ENCODE measurements at regions not wholly inside any gene's neighbourhood (a gene's known extent, or its start where the extent isn't known, plus 50 kb on each side); places are given as distances from the start of the nearest gene placed in this dataset.

GRCh38 chr13:32877491-32877890, 138.7 kb upstream of the KL start:
- intact Hi-C loops (cut with micrococcal nuclease; ENCODE audit: unreplicated experiment), result no loop called here
- H3K79me2 ChIP-seq (ENCODE audit: low read depth), result no peaks in the 10 kb centered on the region
- no peak for DNase-seq
- no peak for TF ChIP-seq EZH2 (IDR thresholded peaks at IDR 0.05; ENCODE audit: low read depth)
- TF ChIP-seq, protein P1, sequence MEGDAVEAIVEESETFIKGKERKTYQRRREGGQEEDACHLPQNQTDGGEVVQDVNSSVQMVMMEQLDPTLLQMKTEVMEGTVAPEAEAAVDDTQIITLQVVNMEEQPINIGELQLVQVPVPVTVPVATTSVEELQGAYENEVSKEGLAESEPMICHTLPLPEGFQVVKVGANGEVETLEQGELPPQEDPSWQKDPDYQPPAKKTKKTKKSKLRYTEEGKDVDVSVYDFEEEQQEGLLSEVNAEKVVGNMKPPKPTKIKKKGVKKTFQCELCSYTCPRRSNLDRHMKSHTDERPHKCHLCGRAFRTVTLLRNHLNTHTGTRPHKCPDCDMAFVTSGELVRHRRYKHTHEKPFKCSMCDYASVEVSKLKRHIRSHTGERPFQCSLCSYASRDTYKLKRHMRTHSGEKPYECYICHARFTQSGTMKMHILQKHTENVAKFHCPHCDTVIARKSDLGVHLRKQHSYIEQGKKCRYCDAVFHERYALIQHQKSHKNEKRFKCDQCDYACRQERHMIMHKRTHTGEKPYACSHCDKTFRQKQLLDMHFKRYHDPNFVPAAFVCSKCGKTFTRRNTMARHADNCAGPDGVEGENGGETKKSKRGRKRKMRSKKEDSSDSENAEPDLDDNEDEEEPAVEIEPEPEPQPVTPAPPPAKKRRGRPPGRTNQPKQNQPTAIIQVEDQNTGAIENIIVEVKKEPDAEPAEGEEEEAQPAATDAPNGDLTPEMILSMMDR (conservative IDR thresholded peaks at IDR 0.05), result no peak
- H4K20me1 ChIP-seq (ENCODE audit: insufficient read depth), result no peaks in the 10 kb centered on the region
- no TSS peak for BruUV-seq (replicated peaks)
- no peaks in the 10 kb centered on the region for H3K27me3 ChIP-seq (ENCODE audit: insufficient read depth, low read depth)
- peak overlapping the region; percentile 5; the same call in 1 of the 2 replicates for H3K4me2 ChIP-seq
- H3K4me3 ChIP-seq, result no peak overlapping the region
- CTCF ChIA-PET, result no interaction called here
- H3F3A ChIP-seq (ENCODE audit: insufficient read depth, low read depth), result peaks cover 17% of the 10 kb centered on the region
- peaks cover 19% of the 10 kb centered on the region for H3K4me1 ChIP-seq (replicated peaks; ENCODE audit: insufficient read depth)
- no peaks in the 10 kb centered on the region for H3K9me2 ChIP-seq (ENCODE audit: insufficient read depth)
- peak overlapping the region; percentile 79 for H3K27ac ChIP-seq
- POLR2A ChIA-PET (ENCODE audit: unreplicated experiment), result no interaction called here
- H3K9me3 ChIP-seq (ENCODE audit: insufficient read depth, low read depth), result peaks cover 5% of the 10 kb centered on the region; the same call in 1 of the 2 replicates
- no peak overlapping the region for H2AFZ ChIP-seq
- no peaks in the 10 kb centered on the region for H3K36me3 ChIP-seq (ENCODE audit: low read depth)

DNA sequence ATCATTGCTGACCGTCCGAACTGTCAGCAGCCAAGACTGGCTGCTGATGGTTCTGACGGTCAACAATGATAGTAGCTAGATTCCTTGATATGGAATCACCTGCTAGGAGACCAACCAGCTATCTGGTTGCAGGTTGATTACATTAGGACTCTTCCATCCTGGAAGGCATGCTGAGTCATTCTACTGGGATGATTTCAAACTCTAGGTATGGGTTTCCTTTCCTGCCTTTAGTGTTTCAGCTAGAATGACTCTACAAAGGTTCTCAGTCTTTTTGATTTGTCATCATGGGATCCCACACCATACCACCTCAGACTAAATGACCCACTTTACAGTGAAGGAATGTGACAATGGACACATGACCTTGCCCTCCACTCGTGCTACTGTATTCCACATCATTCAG, 138.1 kb upstream of the KL start:
- peak in 1 of 2 experiments; percentile 67 for DNase-seq
- Histone ChIP-seq H3K9me3 (ENCODE audit: insufficient read depth, low read depth) (peaks cover 5% of the 10 kb centered on the region; the same call in 1 of the 2 replicates), H3K4me2 (peak overlapping the region; percentile 8; the same call in 1 of the 2 replicates), H3K4me1 (replicated peaks; ENCODE audit: insufficient read depth) (peaks cover 19% of the 10 kb centered on the region), H2AFZ (no peak overlapping the region), H3K9me2 (ENCODE audit: insufficient read depth) (no peaks in the 10 kb centered on the region), H3K27me3 (ENCODE audit: insufficient read depth, low read depth) (no peaks in the 10 kb centered on the region), H3K27ac (peak overlapping the region; percentile 79), H3K4me3 (no peak overlapping the region), H3K36me3 (ENCODE audit: low read depth) (no peaks in the 10 kb centered on the region), H3F3A (ENCODE audit: insufficient read depth, low read depth) (peaks cover 17% of the 10 kb centered on the region), H4K20me1 (ENCODE audit: insufficient read depth) (no peaks in the 10 kb centered on the region), H3K79me2 (ENCODE audit: low read depth) (no peaks in the 10 kb centered on the region)
- POLR2A ChIA-PET (ENCODE audit: unreplicated experiment), result no interaction called here
- TF ChIP-seq, protein P1 (conservative IDR thresholded peaks at IDR 0.05), result no peak
- no peak for TF ChIP-seq EZH2 (IDR thresholded peaks at IDR 0.05; ENCODE audit: low read depth)
- BruUV-seq (replicated peaks), result no TSS peak
- CTCF ChIA-PET, result no interaction called here
- intact Hi-C loops (cut with micrococcal nuclease; ENCODE audit: unreplicated experiment), result no loop called here

DNA sequence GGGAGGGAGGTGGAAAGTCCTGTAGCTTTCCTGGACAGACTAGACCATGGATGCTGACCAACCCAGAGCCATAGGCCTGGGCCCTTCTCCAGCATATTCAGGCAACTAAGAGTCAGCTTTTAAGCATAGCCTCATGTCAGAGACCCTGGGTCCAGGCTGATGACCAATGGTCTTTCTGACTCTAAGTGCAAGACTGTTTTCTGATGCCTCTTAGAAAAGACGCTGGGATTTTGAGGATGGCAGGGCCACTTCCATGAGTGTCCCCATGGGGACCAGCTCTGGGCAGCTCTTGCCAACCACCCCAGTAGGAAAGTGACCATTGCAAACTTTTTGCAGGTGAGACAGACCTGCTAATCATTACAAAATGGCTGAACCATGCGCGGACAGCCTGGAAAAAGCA, 135.6 kb upstream of the KL start:
- POLR2A ChIA-PET (ENCODE audit: unreplicated experiment), result no interaction called here

More for the DNA sequence above, 135.6 kb upstream of the KL start:
- no peaks in the 10 kb centered on the region for H3K9me2 ChIP-seq (ENCODE audit: insufficient read depth)
- H3K27ac ChIP-seq, result no peak overlapping the region
- no peak for DNase-seq
- no peak overlapping the region for H3K4me3 ChIP-seq
- CTCF ChIA-PET, result no interaction called here
- H3K79me2 ChIP-seq (ENCODE audit: low read depth), result no peaks in the 10 kb centered on the region
- TF ChIP-seq EZH2 (IDR thresholded peaks at IDR 0.05; ENCODE audit: low read depth), result no peak
- TF ChIP-seq, protein P1 (conservative IDR thresholded peaks at IDR 0.05), result no peak
- no peaks in the 10 kb centered on the region for H4K20me1 ChIP-seq (ENCODE audit: insufficient read depth)
- H3K9me3 ChIP-seq (ENCODE audit: insufficient read depth, low read depth), result peaks cover 5% of the 10 kb centered on the region; the same call in 1 of the 2 replicates
- H3K36me3 ChIP-seq (ENCODE audit: low read depth), result no peaks in the 10 kb centered on the region
- peaks cover 17% of the 10 kb centered on the region for H3F3A ChIP-seq (ENCODE audit: insufficient read depth, low read depth)
- H3K27me3 ChIP-seq (ENCODE audit: insufficient read depth, low read depth), result no peaks in the 10 kb centered on the region
- BruUV-seq (replicated peaks), result no TSS peak
- H2AFZ ChIP-seq, result no peak overlapping the region
- intact Hi-C loops (cut with micrococcal nuclease; ENCODE audit: unreplicated experiment), result no loop called here
- no peak overlapping the region for H3K4me2 ChIP-seq
- peaks cover 19% of the 10 kb centered on the region for H3K4me1 ChIP-seq (replicated peaks; ENCODE audit: insufficient read depth)
